ENCODE measurements at regions not wholly inside any gene's neighbourhood (a gene's known extent, or its start where the extent isn't known, plus 50 kb on each side); places are given as distances from the start of the nearest gene placed in this dataset.

DNA sequence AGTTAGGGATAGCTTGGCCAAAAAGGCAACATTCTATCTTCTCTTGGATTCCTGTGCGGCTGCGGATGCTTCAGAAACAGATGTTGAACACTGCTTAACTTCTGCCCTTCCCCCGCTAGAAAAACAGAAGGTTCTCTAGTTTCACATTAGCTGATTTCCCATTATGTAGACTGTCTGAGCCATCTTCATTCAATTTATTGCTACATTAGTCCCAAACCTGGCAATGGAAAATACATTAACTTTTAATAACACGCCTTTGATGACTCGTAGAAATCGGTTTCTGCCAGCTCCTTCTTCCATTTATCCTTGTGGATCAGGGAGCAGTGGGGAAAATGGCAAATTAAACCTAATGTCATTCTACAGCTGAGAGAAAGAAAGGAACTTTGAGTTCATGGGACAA, 119.9 kb downstream of the SLC16A9 start:
- TF ChIP-seq YY1 (IDR thresholded peaks at IDR 0.05; ENCODE audit: insufficient read depth, insufficient read length) (no peak), SUZ12 (IDR thresholded peaks at IDR 0.05; ENCODE audit: extremely low read depth, insufficient read depth, insufficient read length) (no peak), ZNF274 (IDR thresholded peaks at IDR 0.05; ENCODE audit: low read depth, low read length) (no peak)
